ENCODE measurements at regions not wholly inside any gene's neighbourhood (a gene's known extent, or its start where the extent isn't known, plus 50 kb on each side); places are given as distances from the start of the nearest gene placed in this dataset.

DNA sequence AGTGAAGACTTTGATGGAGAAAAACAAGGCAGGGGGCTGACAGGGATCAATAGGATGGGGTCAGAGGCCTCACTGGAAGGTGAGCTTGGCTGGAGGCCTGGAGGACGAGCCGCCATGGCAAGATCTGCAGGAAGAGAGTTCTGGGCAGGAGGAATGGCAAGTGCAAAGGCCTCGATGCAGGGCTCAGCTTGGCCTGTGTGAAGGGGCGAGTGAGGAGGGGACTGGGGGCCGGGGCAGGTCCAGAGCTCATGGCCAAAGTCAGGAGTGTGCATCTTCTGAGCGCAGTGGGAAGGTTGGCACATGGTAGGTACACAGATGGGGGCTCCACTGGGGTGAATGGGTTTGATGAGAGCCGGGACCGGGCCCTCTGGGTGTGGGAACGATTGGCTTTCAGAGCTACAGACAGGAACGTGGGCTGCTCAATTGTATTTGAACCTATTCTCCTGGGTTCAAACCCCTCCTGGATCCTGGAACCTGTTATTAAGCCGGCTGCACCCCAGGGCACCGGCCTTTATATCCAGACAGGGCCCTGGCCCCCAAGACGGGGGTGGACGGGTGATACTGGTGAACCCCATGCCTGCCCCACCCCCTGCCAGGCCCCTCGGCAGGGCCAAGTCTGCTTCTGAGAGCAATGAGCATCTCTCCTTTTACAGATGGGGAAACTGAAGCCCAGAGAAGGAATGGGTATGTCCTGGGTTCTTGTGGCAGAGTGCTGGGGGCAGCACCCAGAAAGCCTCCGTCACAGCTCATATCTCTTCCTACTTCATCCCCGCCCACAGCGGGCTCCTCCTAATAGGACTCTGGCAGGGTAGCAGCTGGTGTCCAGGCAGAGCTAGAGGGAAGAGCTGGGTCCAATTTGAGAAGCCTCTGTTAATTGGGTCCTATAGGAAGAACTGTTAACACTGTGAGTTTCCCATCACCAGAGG lies 106.1 kb downstream of the CEBPB start:
- Mint-ChIP-seq H3K27me3 (peaks cover 21% of the 10 kb centered on the region), H3K27ac (peak overlapping the region in 1 of 2 donors; percentile 8), H3K4me1 (peaks cover 30% of the 10 kb centered on the region), H3K4me3 (no peak overlapping the region), H3K9me3 (peaks cover 0 to 7% of the 10 kb centered on the region in 2 donors)
- DNase-seq (no peak), ATAC-seq (no peak)

DNA sequence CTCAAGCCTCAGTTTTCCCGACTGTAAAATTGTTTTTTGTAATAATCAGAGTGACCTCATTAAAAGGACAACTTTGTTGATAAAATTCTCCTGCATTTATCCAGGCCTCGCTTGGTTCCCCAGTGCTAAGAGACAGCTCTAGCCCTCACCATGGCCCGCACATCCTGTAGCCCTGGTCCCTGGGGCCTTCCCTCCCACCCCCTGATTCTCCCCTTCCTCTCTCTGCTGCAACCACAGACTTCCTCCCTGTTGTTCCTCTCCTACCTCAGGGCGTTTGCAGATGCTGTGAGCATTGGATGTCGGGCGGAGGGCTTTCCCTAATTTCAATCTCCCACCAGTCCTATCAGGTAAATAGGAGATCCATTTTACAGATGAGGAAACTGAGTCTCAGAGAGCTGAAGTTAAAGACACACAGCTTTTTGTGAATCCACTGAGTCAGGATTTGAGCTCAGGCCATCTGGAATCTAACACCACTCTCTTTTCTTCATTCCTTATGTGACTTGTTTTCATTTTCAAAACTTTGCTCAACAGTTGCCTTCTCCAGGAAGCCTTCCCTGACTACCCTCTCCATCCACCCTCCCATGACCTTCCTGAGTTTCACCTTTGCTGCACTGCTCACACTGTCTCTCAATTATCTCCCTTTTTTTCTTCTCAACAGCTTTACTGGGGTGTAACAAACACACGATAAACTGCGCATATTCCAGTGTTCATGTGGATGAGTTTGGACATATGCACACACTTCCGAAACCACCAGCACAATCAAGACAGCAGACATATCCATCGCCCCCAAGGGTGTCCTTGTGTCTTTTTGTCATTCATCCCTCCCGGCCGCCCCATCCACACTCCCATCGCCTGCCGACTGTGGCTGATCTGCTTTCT lies 107.1 kb downstream of the CEBPB start:
- H3K27me3 Mint-ChIP-seq: peaks cover 21% of the 10 kb centered on the region
- peak; percentile 50 for ATAC-seq
- H3K9me3 Mint-ChIP-seq: peaks cover 0 to 7% of the 10 kb centered on the region in 2 donors
- H3K27ac Mint-ChIP-seq: peak overlapping the region in 1 of 2 donors; percentile 5
- no peak overlapping the region for H3K4me3 Mint-ChIP-seq
- H3K4me1 Mint-ChIP-seq: peaks cover 23% of the 10 kb centered on the region
- no peak for DNase-seq

DNA sequence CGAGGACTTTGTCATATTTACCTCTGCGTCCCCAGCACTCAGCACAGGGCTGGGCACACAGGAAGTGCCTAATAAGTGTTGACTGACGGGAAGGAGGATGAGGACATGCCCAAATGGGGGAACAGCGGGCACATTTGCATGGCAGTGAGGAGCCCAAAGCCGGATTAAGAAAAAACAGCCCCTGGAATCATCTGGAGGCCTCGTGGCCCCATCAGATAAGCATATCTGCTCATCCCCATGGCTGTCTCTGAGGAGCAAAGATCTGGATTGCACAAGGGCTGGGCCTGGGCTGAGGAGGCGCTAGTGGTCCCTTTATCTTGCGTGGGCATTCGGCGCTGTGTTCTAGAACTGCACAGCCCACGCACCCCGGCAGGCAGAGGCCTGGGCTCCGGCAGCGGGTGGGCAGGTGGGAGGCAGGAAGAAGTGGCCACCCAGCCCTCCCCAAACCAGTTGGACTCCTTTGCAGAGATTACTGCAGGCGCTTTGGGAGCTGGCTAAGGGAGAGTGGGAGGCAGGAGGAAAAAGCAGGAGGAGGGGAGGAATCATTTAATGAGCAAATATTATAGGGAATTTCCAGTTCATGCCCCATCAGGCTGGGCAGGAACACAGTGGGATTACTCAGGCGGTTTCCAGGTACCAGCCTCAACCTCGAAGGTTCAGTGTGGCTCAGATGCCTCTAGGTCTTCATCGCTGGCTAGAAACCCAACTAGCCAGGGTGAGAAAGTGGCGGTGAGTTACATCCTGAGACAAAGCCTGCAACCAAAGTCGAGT lies 108.1 kb downstream of the CEBPB start:
- H3K27ac Mint-ChIP-seq: no peak overlapping the region
- ATAC-seq (no peak), DNase-seq (no peak)
- peaks cover 0 to 7% of the 10 kb centered on the region in 2 donors for H3K9me3 Mint-ChIP-seq
- peaks cover 21% of the 10 kb centered on the region for H3K27me3 Mint-ChIP-seq
- H3K4me3 Mint-ChIP-seq: no peak overlapping the region
- H3K4me1 Mint-ChIP-seq: peaks cover 23% of the 10 kb centered on the region

DNA sequence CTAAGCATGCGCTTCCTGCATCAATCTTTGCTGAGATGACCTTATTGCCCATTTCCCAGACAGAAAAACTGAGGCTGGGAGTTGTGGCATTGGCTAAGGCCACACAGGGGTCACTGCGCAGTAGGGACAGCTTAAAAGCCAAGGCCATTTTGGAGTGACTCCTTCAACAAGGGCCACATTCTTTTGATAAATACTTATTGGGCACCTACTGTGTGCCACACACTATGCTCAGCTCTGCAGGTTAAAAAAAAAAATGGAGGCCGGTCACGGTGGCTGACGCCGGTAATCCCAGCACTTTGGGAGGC lies 108.6 kb downstream of the CEBPB start:
- no peak for ATAC-seq
- H3K27me3 Mint-ChIP-seq: peaks cover 21% of the 10 kb centered on the region
- peaks cover 0 to 7% of the 10 kb centered on the region in 2 donors for H3K9me3 Mint-ChIP-seq
- peaks cover 23% of the 10 kb centered on the region for H3K4me1 Mint-ChIP-seq
- H3K27ac Mint-ChIP-seq: no peak overlapping the region
- DNase-seq: no peak
- no peak overlapping the region for H3K4me3 Mint-ChIP-seq

DNA sequence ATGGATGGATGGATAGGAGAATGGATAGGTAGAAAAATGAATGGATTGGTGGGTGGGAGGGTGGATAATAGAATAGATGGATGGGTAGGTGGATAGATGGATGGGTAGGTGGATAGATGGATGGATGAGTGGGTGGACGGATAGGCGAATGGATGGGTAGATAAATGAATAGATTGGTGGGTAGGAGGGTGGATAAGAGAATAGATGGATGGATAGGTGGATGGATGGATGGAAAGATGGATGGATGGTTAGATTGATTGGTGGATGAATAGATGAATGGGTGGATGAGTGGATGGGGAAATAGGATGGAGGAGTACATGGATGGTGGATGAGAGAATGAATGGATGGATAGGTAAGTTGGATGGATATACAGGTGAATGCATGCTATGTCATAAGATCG lies 110.5 kb downstream of the CEBPB start:
- Mint-ChIP-seq H3K9me3 (peaks cover 0 to 7% of the 10 kb centered on the region in 2 donors), H3K4me3 (no peak overlapping the region), H3K27me3 (peaks cover 14% of the 10 kb centered on the region)

DNA sequence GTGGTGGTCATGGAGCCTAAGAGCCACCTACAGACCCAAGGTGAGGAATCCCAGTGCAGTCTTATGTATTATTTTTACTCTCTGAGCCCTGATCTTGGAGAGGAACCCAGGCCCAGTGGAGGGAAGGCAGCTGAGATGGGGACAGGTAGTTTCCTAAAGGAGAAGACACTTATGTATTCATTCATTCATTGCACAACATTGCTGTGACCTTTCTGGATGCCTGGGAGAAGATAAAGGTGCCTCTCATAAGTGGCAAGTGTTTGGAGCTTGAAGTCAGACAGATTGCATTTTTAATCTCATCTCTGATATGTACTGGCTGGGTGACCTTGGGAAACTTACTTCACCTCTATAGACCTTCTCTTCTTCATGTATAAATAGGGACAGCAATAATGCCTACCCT lies 111.1 kb downstream of the CEBPB start:
- Mint-ChIP-seq H3K27me3 (peaks cover 13% of the 10 kb centered on the region), H3K4me3 (no peak overlapping the region), H3K27ac (no peak overlapping the region), H3K4me1 (peaks cover 17% of the 10 kb centered on the region), H3K9me3 (peaks cover 0 to 7% of the 10 kb centered on the region in 2 donors)
- DNase-seq (no peak), ATAC-seq (no peak)

More for the DNA sequence above, 110.5 kb downstream of the CEBPB start:
- ATAC-seq: no peak
- no peak for DNase-seq
- Mint-ChIP-seq H3K4me1 (peaks cover 21% of the 10 kb centered on the region), H3K27ac (no peak overlapping the region)

DNA sequence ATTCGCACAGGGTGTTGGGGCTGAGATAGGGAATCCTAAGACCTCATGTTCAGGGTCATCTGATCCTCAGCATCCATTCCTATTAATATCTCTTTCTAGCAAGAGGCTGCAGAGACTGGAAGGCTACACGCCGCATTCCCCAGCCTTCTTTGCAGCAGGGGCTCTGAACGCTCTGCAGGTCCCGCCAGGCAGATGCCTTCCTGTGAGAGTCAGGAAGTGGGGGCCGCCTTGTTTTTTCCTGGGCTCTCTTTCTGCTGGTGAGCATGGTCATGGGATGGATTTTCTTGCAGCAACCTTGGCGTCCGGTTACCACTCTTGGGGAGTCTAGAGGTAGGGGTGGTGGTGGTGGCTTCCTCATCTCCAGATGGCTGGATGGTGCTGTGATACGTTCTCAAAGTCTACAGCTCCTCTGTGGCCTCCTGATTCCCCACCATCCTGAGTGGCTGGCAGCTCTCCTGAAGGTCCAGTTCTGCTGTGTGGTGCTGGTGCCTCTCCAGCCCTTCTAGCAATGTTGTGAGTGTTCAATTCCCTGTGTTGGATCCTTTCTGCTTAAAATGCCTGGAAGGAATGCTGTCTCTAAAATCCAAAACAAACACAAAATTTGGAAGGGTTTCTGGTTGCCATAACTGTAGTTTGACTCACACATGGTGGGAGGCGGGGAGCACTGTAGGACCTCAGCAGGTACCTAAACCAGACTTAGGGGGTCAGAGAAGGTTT lies 111.9 kb downstream of the CEBPB start:
- no peak overlapping the region for H3K4me3 Mint-ChIP-seq
- peaks cover 0 to 7% of the 10 kb centered on the region in 2 donors for H3K9me3 Mint-ChIP-seq
- peaks cover 10% of the 10 kb centered on the region for H3K4me1 Mint-ChIP-seq
- DNase-seq (no peak), ATAC-seq (no peak)
- H3K27me3 Mint-ChIP-seq: peaks cover 13% of the 10 kb centered on the region
- no peak overlapping the region for H3K27ac Mint-ChIP-seq

DNA sequence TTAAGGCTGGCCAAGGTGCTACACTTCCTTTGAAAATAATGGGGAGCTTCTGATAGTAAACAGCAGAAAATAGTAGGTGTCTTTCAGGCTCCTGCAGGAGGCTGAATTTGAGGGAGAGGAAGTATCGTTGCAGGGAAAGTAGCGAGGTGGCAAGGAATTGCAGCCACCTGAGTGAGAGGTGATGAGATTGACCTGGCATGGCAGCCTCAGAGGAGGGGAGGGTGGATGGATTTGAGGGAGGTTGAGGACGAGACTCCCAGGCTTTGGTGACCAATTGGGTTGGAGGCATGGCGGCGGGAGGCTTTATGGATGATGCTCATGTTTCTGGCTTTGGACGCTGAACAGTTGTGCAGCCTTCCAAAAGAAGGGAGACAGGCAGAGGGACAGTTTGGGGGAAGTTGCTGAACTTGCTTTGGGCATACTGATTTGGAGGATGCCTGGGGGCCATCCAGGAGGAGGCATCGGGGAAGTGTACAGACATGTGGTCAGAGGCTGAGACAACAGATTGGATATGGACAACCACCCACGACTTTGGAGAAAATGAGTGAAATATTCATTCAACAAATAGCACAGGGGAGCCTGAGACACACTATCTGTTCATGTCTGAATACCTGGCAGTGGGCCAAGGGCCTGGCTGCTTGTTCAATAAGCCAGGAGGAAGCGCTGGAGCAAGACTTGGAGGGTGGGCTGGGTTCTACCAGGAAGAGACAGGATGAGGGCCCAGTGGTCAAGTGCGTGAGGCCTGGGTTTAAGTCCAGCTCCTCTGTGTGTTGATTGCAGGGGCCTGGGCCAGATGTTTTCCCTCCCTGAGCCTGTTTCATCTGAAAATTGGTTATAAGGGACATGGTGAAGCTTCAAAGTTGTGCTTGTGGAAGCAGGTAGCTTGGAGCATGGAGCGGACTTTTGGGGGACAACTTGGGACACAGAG lies 113.2 kb downstream of the CEBPB start:
- H3K4me1 Mint-ChIP-seq: no peaks in the 10 kb centered on the region
- DNase-seq: no peak
- peaks cover 0 to 7% of the 10 kb centered on the region in 2 donors for H3K9me3 Mint-ChIP-seq
- no peak for ATAC-seq
- H3K27me3 Mint-ChIP-seq: peaks cover 6% of the 10 kb centered on the region
- no peak overlapping the region for H3K4me3 Mint-ChIP-seq
- H3K27ac Mint-ChIP-seq: no peak overlapping the region

DNA sequence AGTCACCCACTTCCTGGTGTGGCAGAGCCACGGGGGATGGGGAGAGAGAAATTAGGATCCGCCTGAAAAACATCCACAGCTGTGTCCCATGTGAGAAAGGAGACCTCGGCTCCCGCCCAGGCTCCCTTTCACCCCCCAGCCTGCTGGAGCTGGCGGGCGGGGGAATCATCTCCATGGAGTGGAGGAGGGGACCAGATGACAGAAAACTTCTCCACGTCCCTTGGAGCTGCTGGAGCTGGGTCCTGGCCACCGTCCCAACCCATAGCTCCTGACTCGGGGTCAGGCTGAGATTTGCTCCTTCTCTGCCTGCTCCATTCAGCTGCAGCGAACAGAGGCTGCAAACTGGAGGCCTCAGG lies 113.8 kb downstream of the CEBPB start:
- DNase-seq: no peak
- Mint-ChIP-seq H3K4me1 (no peaks in the 10 kb centered on the region), H3K27ac (no peak overlapping the region), H3K4me3 (no peak overlapping the region), H3K27me3 (peaks cover 6% of the 10 kb centered on the region), H3K9me3 (peaks cover 0 to 7% of the 10 kb centered on the region in 2 donors)
- no peak for ATAC-seq

DNA sequence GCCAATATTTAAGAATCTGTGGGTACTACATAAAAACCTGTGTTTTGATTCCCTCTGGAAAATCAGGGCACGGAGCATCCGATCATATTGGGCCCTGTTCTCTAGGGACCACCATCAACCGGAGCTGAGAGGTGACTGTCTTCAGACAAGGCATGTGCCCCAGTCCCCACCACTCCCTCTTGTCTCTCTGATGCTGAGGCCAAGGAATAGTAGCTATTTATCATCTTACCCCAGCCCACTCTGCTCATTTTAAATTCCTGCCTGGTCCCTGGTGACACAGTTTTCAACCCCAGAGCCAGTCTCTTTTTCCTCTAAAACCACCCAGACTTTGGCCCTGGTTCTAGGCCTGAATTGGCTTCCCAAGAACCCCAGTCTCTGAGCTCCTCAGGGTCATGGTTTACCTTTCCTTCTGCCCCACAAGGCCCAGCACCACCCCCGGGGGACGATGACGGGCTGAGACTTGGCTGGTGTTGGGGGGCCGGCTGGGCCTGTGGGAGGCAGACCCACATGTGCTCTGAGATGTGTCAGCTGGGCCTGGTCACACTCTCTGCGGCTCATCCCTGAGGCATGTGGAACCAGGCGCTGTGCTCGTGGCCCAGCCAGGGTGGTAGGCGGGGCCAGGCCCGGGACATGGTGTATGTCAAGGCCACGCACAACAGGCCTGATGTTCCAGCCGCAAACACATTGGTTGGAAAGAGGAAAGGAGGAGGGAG lies 114.4 kb downstream of the CEBPB start:
- no peak overlapping the region for H3K4me3 Mint-ChIP-seq
- no peak overlapping the region for H3K27ac Mint-ChIP-seq
- H3K27me3 Mint-ChIP-seq: peaks cover 5% of the 10 kb centered on the region
- peaks cover 0 to 7% of the 10 kb centered on the region in 2 donors for H3K9me3 Mint-ChIP-seq
- DNase-seq (no peak), ATAC-seq (no peak)
- H3K4me1 Mint-ChIP-seq: peaks cover under 1% of the 10 kb centered on the region

DNA sequence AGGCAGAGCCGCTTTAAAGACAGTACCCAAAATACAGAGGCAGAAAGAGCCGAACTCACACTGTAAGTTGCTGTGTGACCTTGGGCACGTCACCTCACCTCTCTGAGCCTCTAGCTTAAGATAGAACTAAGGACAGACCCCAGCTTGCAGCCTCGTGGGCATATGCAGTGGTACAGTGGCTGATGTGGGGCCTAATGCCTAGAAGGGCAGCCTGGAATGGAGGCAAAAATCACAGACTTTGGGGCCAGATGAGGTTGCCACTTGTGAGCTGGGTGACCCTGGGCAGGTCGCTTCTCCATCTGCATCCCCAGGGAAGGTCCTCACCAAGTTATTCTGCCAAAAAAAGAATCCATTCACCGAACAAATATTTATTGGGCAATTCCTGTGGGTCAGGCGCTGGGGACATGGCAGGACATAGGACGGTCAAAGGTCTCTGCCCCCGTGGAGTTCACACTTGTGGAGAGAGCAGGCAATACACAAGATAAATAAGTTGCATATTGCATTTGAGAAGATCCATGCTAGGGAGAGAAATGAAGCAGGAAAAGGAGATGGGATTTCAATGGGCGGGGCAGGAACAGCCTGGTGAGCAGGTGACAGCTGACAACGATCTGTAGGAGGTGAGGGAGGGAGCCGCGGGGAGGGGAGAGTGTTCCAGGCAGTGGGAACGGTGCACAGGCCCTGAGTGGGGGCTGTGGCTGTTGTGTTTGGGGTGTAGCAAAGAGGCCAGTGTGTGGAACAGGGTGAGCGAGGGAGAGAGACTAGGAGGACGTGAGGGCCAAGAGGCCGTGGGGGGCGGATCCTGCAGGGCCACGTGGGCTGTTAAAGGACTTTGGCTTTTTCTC lies 115.2 kb downstream of the CEBPB start:
- Mint-ChIP-seq H3K27me3 (no peaks in the 10 kb centered on the region), H3K27ac (peak overlapping the region in 1 of 2 donors; percentile 55), H3K4me3 (no peak overlapping the region), H3K4me1 (peaks cover 8% of the 10 kb centered on the region), H3K9me3 (no peaks in the 10 kb centered on the region)
- DNase-seq: no peak
- no peak for ATAC-seq

DNA sequence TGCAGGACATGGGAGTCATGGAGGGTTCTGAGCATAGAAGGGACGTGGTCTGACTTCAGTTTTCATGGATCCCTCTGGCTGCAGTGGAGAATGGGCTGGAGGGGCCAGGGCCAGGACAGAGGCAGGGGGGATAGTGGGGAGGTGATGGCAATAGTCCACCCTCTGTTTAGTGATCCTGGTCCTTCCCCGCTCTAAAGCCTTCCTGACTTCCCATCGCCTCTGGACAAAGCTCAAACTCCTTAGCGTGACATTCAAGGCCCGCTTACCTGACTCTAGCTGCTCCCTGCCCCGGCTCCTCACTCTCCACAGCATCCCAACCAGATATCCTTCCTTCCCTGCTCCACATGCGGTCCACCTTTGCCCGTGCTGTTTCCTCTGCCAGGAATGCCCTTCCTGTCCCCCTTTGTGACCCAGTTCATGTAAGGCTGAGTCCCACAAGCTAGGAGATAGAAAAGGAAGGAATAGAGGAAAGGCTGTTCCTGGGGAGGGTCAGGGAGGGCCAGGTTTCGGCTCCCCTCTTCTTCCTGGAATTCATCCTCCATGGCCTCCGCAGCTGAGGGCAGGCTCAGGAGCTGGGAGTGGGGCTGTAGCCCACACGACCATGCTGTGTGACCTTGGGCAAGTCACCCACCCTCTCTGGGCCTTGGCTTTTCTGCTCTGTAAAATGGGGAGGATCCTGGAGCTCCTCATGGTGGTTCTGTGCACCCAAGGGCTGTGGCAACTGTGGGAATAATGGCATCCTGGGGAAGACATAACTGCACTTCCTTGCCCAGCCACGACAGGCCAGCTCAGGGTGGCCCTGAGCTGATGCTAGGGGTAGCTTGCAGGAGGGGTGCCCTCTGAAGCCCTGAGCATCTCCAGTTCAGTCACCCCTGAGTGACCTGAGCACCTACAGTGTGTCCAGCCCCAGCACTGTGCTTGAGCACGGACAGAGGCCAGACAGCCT lies 116.1 kb downstream of the CEBPB start:
- no peaks in the 10 kb centered on the region for H3K9me3 Mint-ChIP-seq
- no peak for ATAC-seq
- peaks cover 12% of the 10 kb centered on the region for H3K4me1 Mint-ChIP-seq
- no peaks in the 10 kb centered on the region for H3K27me3 Mint-ChIP-seq
- H3K27ac Mint-ChIP-seq: peak overlapping the region in 1 of 2 donors; percentile 81
- DNase-seq: no peak
- H3K4me3 Mint-ChIP-seq: no peak overlapping the region

All from stimulated activated naive CD8-positive, alpha-beta T cell treated with anti-CD3 and anti-CD28 coated beads, Interleukin-15, amount 100 ng/mL, for 72 hours (primary cell).